ENCODE measurements at regions not wholly inside any gene's neighbourhood (a gene's known extent, or its start where the extent isn't known, plus 50 kb on each side); places are given as distances from the start of the nearest gene placed in this dataset.

- Histone ChIP-seq H4K20me1 (ENCODE audit: insufficient read depth, low read length) (no peaks in the 10 kb centered on the region), H3K27me3 (ENCODE audit: low read depth, low read length) (peaks cover 47% of the 10 kb centered on the region), H3K9me3 (ENCODE audit: insufficient read depth, low read length) (no peaks in the 10 kb centered on the region), H3K79me2 (ENCODE audit: low read length) (no peaks in the 10 kb centered on the region), H3K4me1 (ENCODE audit: low read length) (no peaks in the 10 kb centered on the region), H3K9ac (ENCODE audit: low read length) (no peak overlapping the region), H3K4me2 (ENCODE audit: low read length) (no peak overlapping the region), H3K36me3 (replicated peaks; ENCODE audit: low read depth, low read length) (no peaks in the 10 kb centered on the region), H3K27ac (ENCODE audit: low read length) (no peak overlapping the region), H2AFZ (ENCODE audit: low read depth, low read length) (no peak overlapping the region), H3K4me3 (ENCODE audit: low read length) (no peak overlapping the region)
- TF ChIP-seq CTCF (IDR thresholded peaks at IDR 0.05; ENCODE audit: low read depth, low read length), result no peak
- no peak for TF ChIP-seq EZH2phosphoT487 (IDR thresholded peaks at IDR 0.05; ENCODE audit: low read depth)
These were observed 146.4 kb downstream of the FHIP1A start for GRCh38 chr4:151555151-151555945.

- H4K20me1 ChIP-seq (ENCODE audit: insufficient read depth, low read length), result no peaks in the 10 kb centered on the region
- H3K9me3 ChIP-seq (ENCODE audit: insufficient read depth, low read length), result no peaks in the 10 kb centered on the region
- no peak overlapping the region for H3K27ac ChIP-seq (ENCODE audit: low read length)
- no peak overlapping the region for H3K9ac ChIP-seq (ENCODE audit: low read length)
- H3K79me2 ChIP-seq (ENCODE audit: low read length), result no peaks in the 10 kb centered on the region
- H2AFZ ChIP-seq (ENCODE audit: low read depth, low read length), result no peak overlapping the region
- H3K4me1 ChIP-seq (ENCODE audit: low read length), result no peaks in the 10 kb centered on the region
- no peak overlapping the region for H3K4me2 ChIP-seq (ENCODE audit: low read length)
- TF ChIP-seq CTCF (IDR thresholded peaks at IDR 0.05; ENCODE audit: low read depth, low read length) (no peak), EZH2phosphoT487 (IDR thresholded peaks at IDR 0.05; ENCODE audit: low read depth) (no peak)
- H3K27me3 ChIP-seq (ENCODE audit: low read depth, low read length), result peaks cover 63% of the 10 kb centered on the region
- no peak overlapping the region for H3K4me3 ChIP-seq (ENCODE audit: low read length)
- no peaks in the 10 kb centered on the region for H3K36me3 ChIP-seq (replicated peaks; ENCODE audit: low read depth, low read length)
These were observed 149.6 kb downstream of the FHIP1A start for GRCh38 chr4:151558496-151559113.

- no peak for TF ChIP-seq CTCF (IDR thresholded peaks at IDR 0.05; ENCODE audit: low read depth, low read length)
- TF ChIP-seq EZH2phosphoT487 (IDR thresholded peaks at IDR 0.05; ENCODE audit: low read depth), result no peak
- H2AFZ ChIP-seq (ENCODE audit: low read depth, low read length), result no peak overlapping the region
- H3K4me3 ChIP-seq (ENCODE audit: low read length), result no peak overlapping the region
- H3K36me3 ChIP-seq (replicated peaks; ENCODE audit: low read depth, low read length), result no peaks in the 10 kb centered on the region
- H3K27ac ChIP-seq (ENCODE audit: low read length), result no peak overlapping the region
- no peak overlapping the region for H3K9ac ChIP-seq (ENCODE audit: low read length)
- no peaks in the 10 kb centered on the region for H3K4me1 ChIP-seq (ENCODE audit: low read length)
- H3K9me3 ChIP-seq (ENCODE audit: insufficient read depth, low read length), result no peaks in the 10 kb centered on the region
- no peaks in the 10 kb centered on the region for H3K79me2 ChIP-seq (ENCODE audit: low read length)
- no peak overlapping the region for H3K4me2 ChIP-seq (ENCODE audit: low read length)
- H3K27me3 ChIP-seq (ENCODE audit: low read depth, low read length), result peaks cover 69% of the 10 kb centered on the region
- H4K20me1 ChIP-seq (ENCODE audit: insufficient read depth, low read length), result no peaks in the 10 kb centered on the region
These were observed 150.6 kb downstream of the FHIP1A start for GRCh38 chr4:151559595-151559994.

GRCh38 chr4:151561551-151562256, 152.7 kb downstream of the FHIP1A start:
- H3K4me1 ChIP-seq (ENCODE audit: low read length), result peaks cover 2% of the 10 kb centered on the region

More at GRCh38 chr4:151561551-151562256, 152.7 kb downstream of the FHIP1A start:
- no peaks in the 10 kb centered on the region for H4K20me1 ChIP-seq (ENCODE audit: insufficient read depth, low read length)
- H3K9ac ChIP-seq (ENCODE audit: low read length), result no peak overlapping the region
- no peaks in the 10 kb centered on the region for H3K9me3 ChIP-seq (ENCODE audit: insufficient read depth, low read length)
- no peak for TF ChIP-seq EZH2phosphoT487 (IDR thresholded peaks at IDR 0.05; ENCODE audit: low read depth)
- no peak for TF ChIP-seq CTCF (IDR thresholded peaks at IDR 0.05; ENCODE audit: low read depth, low read length)
- no peak overlapping the region for H3K27ac ChIP-seq (ENCODE audit: low read length)
- no peak overlapping the region for H2AFZ ChIP-seq (ENCODE audit: low read depth, low read length)
- H3K4me3 ChIP-seq (ENCODE audit: low read length), result no peak overlapping the region
- H3K36me3 ChIP-seq (replicated peaks; ENCODE audit: low read depth, low read length), result no peaks in the 10 kb centered on the region
- H3K27me3 ChIP-seq (ENCODE audit: low read depth, low read length), result peaks cover 67% of the 10 kb centered on the region
- H3K4me2 ChIP-seq (ENCODE audit: low read length), result no peak overlapping the region
- H3K79me2 ChIP-seq (ENCODE audit: low read length), result no peaks in the 10 kb centered on the region
